C4-2B (cell line): ENCODE measurements at regions not wholly inside any gene's neighbourhood (a gene's known extent, or its start where the extent isn't known, plus 50 kb on each side); places are given as distances from the start of the nearest gene placed in this dataset.

Experiments used
- CTCF ChIP-seq: fragments of 450-650 bp; conservative IDR thresholded peaks from 2 replicates; pipeline ENCODE4 v1.5.1; 2017; ENCODE audit warnings: mild to moderate bottlenecking
- ZFX ChIP-seq: fragments of 450-650 bp; IDR thresholded peaks from 2 replicates; pipeline ENCODE4 v1.6.1; 2017

GRCh38 chr18:1848716-1849115 lies 722.6 kb downstream of the METTL4 start:
- no peak for TF ChIP-seq CTCF
- TF ChIP-seq ZFX: no peak
